Neuron (in vitro differentiated cells): ENCODE measurements at regions not wholly inside any gene's neighbourhood (a gene's known extent, or its start where the extent isn't known, plus 50 kb on each side); places are given as distances from the start of the nearest gene placed in this dataset.

Source experiments
- H2AFZ ChIP-seq: one replicate; pipeline ENCODE4 v1.6.1; 2013; ENCODE audit warnings: low read depth, mild to moderate bottlenecking, inconsistent platforms, low read length, moderate library complexity
- H3K27me3 ChIP-seq: one replicate; pipeline ENCODE4 v1.6.1; 2013; ENCODE audit warnings: low read length; ENCODE audit not compliant: insufficient read depth
- H3K36me3 ChIP-seq: one replicate; pipeline ENCODE4 v1.6.1; 2013; ENCODE audit warnings: low read length; ENCODE audit not compliant: insufficient read depth
- H3K4me1 ChIP-seq: one replicate; pipeline ENCODE4 v1.6.1; 2013; ENCODE audit warnings: low read length; ENCODE audit not compliant: insufficient read depth
- H3K4me3 ChIP-seq: 2 replicates; pipeline ENCODE4 v1.5.1; 2013; ENCODE audit warnings: mild to moderate bottlenecking, low read length, moderate library complexity
- H3K9me3 ChIP-seq: one replicate; pipeline ENCODE4 v1.6.1; 2013; ENCODE audit warnings: low read length

DNA sequence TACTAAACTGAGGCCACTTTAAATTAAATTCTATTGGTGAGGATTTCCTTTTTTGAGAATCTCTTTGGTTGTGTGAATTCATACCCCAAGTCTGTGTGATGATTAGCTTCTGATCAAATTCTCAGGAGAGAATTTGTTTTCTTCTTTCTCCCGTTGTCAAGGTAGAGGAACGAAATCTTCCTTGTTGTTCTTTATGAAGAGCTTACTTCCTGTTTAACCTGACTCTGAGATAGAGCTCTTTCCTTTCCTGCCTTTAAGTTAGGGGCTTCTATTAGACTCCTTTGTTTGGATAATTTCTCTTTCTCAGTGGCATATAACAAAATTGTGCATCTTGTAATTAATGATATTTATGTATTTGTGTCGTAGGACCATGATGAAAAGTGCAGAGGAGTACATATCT lies 572.1 kb downstream of the REEP3 start:
- Histone ChIP-seq H3K4me3 (no peak overlapping the region), H3K27me3 (no peaks in the 10 kb centered on the region), H3K9me3 (no peaks in the 10 kb centered on the region), H3K4me1 (no peaks in the 10 kb centered on the region), H3K36me3 (no peaks in the 10 kb centered on the region), H2AFZ (no peak overlapping the region)

GRCh38 chr10:64093946-64094535 lies 572.8 kb downstream of the REEP3 start:
- Histone ChIP-seq H3K4me3 (no peak overlapping the region), H3K27me3 (no peaks in the 10 kb centered on the region), H3K4me1 (no peaks in the 10 kb centered on the region), H3K36me3 (no peaks in the 10 kb centered on the region), H3K9me3 (no peaks in the 10 kb centered on the region), H2AFZ (no peak overlapping the region)

GRCh38 chr10:64096941-64097340 lies 575.7 kb downstream of the REEP3 start:
- no peak overlapping the region for H2AFZ ChIP-seq
- H3K4me3 ChIP-seq = no peak overlapping the region
- no peaks in the 10 kb centered on the region for H3K36me3 ChIP-seq
- H3K4me1 ChIP-seq = no peaks in the 10 kb centered on the region
- no peaks in the 10 kb centered on the region for H3K9me3 ChIP-seq
- no peaks in the 10 kb centered on the region for H3K27me3 ChIP-seq

GRCh38 chr10:64097391-64098122 lies 576.4 kb downstream of the REEP3 start:
- no peaks in the 10 kb centered on the region for H3K4me1 ChIP-seq
- no peak overlapping the region for H3K4me3 ChIP-seq
- H2AFZ ChIP-seq = no peak overlapping the region
- no peaks in the 10 kb centered on the region for H3K27me3 ChIP-seq
- H3K9me3 ChIP-seq = no peaks in the 10 kb centered on the region
- no peaks in the 10 kb centered on the region for H3K36me3 ChIP-seq

- no peaks in the 10 kb centered on the region for H3K4me1 ChIP-seq
- no peaks in the 10 kb centered on the region for H3K27me3 ChIP-seq
- no peak overlapping the region for H2AFZ ChIP-seq
- H3K4me3 ChIP-seq = no peak overlapping the region
- H3K36me3 ChIP-seq = no peaks in the 10 kb centered on the region
- no peaks in the 10 kb centered on the region for H3K9me3 ChIP-seq
Observed at GRCh38 chr10:64098994-64099393, 577.8 kb downstream of the REEP3 start.

DNA sequence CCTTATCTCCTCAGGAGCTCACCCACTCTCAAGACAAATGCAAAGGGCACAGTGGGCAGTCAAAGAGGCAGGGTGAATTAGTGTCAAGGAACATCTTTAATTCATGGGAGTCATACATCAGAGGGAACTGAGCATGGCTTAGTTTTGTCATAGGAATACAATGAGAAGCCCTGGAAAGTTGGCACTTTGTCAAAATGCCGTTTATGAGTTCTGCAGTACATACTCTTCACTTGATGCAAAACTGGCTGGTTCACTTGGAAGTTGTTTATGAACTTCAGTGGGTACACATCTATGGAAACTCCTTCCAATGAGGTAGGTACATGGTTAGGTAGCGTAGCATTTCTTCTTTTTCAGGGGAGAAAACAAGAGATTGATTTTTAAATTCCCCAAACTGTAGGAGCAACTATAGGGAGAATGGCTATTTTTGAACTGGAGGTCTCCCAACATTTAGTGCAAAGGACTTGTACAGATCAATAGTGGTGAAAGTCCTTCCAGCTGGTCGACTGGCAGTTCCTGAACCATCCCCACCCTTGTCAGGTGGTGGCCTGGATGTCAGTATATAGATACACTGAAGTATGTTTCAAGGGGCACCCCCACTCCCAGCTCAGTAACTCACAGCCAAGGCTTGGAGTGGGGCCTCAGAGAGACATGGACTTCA lies 580.5 kb downstream of the REEP3 start:
- no peaks in the 10 kb centered on the region for H3K4me1 ChIP-seq
- no peak overlapping the region for H2AFZ ChIP-seq

GRCh38 chr10:64102264-64102633 lies 581.0 kb downstream of the REEP3 start:
- H3K4me1 ChIP-seq = no peaks in the 10 kb centered on the region
- H3K4me3 ChIP-seq = no peak overlapping the region

More for the DNA sequence above, 580.5 kb downstream of the REEP3 start:
- no peak overlapping the region for H3K4me3 ChIP-seq
- H3K36me3 ChIP-seq = no peaks in the 10 kb centered on the region
- H3K9me3 ChIP-seq = no peaks in the 10 kb centered on the region
- H3K27me3 ChIP-seq = no peaks in the 10 kb centered on the region

GRCh38 chr10:64102916-64103315 lies 581.7 kb downstream of the REEP3 start:
- Histone ChIP-seq H2AFZ (no peak overlapping the region), H3K9me3 (no peaks in the 10 kb centered on the region), H3K27me3 (no peaks in the 10 kb centered on the region), H3K4me1 (no peaks in the 10 kb centered on the region), H3K36me3 (no peaks in the 10 kb centered on the region), H3K4me3 (no peak overlapping the region)

More at GRCh38 chr10:64102264-64102633, 581.0 kb downstream of the REEP3 start:
- no peaks in the 10 kb centered on the region for H3K36me3 ChIP-seq
- H2AFZ ChIP-seq = no peak overlapping the region
- H3K9me3 ChIP-seq = no peaks in the 10 kb centered on the region
- no peaks in the 10 kb centered on the region for H3K27me3 ChIP-seq

- H3K9me3 ChIP-seq = no peaks in the 10 kb centered on the region
- no peak overlapping the region for H3K4me3 ChIP-seq
- no peaks in the 10 kb centered on the region for H3K4me1 ChIP-seq
- no peaks in the 10 kb centered on the region for H3K27me3 ChIP-seq
- no peak overlapping the region for H2AFZ ChIP-seq
- no peaks in the 10 kb centered on the region for H3K36me3 ChIP-seq
Observed at GRCh38 chr10:64103750-64104470, 582.7 kb downstream of the REEP3 start.

DNA sequence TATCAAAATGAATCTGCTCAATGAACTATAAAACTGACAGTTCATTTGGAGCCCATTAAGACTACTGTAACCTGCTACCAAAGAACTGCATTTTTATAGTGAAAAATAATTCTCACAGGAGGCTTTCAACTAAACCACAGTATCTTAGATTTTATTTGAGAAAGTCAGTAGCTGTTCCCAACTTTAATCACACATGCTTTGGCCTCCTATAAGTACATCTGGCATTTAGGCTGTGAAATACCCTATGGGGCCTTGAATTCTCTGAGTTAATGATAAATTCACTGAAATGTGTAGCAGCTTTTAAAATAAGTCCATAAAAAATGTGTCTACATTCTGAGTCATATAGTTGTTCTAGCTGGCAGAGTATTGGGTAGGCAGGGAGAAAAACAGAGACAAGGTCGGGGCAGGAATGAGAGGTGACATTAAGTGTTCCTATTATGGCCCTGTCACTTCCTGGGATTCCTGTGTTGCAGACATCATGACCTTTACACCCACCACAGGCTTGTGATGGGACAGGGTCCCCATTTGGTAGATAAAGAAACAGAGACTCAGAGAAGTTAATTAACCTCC lies 588.8 kb downstream of the REEP3 start:
- H3K27me3 ChIP-seq = no peaks in the 10 kb centered on the region
- no peak overlapping the region for H3K4me3 ChIP-seq
- H3K9me3 ChIP-seq = no peaks in the 10 kb centered on the region
- H3K4me1 ChIP-seq = no peaks in the 10 kb centered on the region
- no peak overlapping the region for H2AFZ ChIP-seq
- H3K36me3 ChIP-seq = no peaks in the 10 kb centered on the region

- Histone ChIP-seq H3K9me3 (no peaks in the 10 kb centered on the region), H3K27me3 (no peaks in the 10 kb centered on the region), H2AFZ (no peak overlapping the region), H3K4me1 (no peaks in the 10 kb centered on the region), H3K4me3 (no peak overlapping the region), H3K36me3 (no peaks in the 10 kb centered on the region)
Observed at GRCh38 chr10:64112701-64113355, 591.6 kb downstream of the REEP3 start.

DNA sequence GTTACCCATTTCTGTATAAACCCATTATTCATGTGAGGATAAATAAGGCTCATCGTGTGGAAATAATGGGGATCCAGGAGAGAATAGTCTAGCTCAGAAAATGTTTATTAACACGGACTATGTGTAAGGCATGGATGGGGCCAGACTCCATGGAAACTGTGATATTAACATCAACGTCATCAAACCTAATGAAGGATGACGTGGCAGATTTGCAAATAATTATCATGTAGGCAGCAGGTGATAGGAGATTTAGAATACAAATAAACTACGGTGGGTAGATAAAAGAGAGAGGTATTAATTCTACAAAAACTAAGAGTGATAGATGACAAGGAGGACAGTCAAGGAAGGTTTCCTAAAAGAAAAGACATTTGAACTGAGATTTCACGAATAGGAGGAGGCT lies 592.2 kb downstream of the REEP3 start:
- H3K36me3 ChIP-seq = no peaks in the 10 kb centered on the region
- no peak overlapping the region for H2AFZ ChIP-seq
- no peaks in the 10 kb centered on the region for H3K9me3 ChIP-seq
- H3K27me3 ChIP-seq = no peaks in the 10 kb centered on the region
- no peak overlapping the region for H3K4me3 ChIP-seq
- no peaks in the 10 kb centered on the region for H3K4me1 ChIP-seq
